OCI-LY7 (cell line): ENCODE measurements at regions not wholly inside any gene's neighbourhood (a gene's known extent, or its start where the extent isn't known, plus 50 kb on each side); places are given as distances from the start of the nearest gene placed in this dataset.

ENCODE experiments used
- BruUV-seq: library from RNA; stranded (reverse); fragments of 400-500 nt; replicated peaks from 2 replicates; lab custom pipeline; 2021; lab: Mats Ljungman, UMichigan
- CTCF ChIA-PET: fragments of 300-600 bp; sonication (Branson Sonifier 250); formaldehyde crosslinking; loops from one replicate; lab custom pipeline; 2022; ENCODE audit warnings: antibody characterized with exemption; ENCODE audit not compliant: unreplicated experiment; lab: Charles Lee
- POLR2A ChIA-PET: fragments of 300-600 bp; sonication (Branson Sonifier 250); formaldehyde crosslinking; loops from one replicate; lab custom pipeline; 2022; ENCODE audit warnings: antibody characterized with exemption; lab: Charles Lee
- DNase-seq: peaks from one replicate; pipeline ENCODE4 v3.0.0-alpha.2; 2015; ENCODE audit warnings: low spot score
- H2AFZ ChIP-seq: fragments of 200-600 bp; sonication (generic), shearing (Covaris generic); 2 replicates; pipeline ENCODE4 v1.6.1; 2014; ENCODE audit warnings: mild to moderate bottlenecking, antibody characterized with exemption, low read length, moderate library complexity
- H3K27ac ChIP-seq: fragments of 200-600 bp; sonication (generic); 2 replicates; pipeline ENCODE4 v1.5.1; 2014; ENCODE audit warnings: mixed run types, low read depth, mild to moderate bottlenecking, moderate library complexity, low read length, inconsistent platforms; ENCODE audit not compliant: poor library complexity, severe bottlenecking
- H3K36me3 ChIP-seq: fragments of 200-600 bp; sonication (generic); 2 replicates; pipeline ENCODE4 v1.6.1; 2014; ENCODE audit warnings: mild to moderate bottlenecking, antibody characterized with exemption, low read length, moderate library complexity, mixed read lengths; ENCODE audit not compliant: insufficient read depth
- H3K4me1 ChIP-seq: fragments of 200-600 bp; sonication (generic); 2 replicates; pipeline ENCODE4 v1.5.1; 2014; ENCODE audit warnings: mild to moderate bottlenecking, low read length; ENCODE audit not compliant: insufficient read depth, poor library complexity, severe bottlenecking
- H3K4me2 ChIP-seq: fragments of 200-600 bp; sonication (generic); 2 replicates; pipeline ENCODE4 v1.6.1; 2014; ENCODE audit warnings: mild to moderate bottlenecking, low read length
- H3K4me3 ChIP-seq: fragments of 200-600 bp; sonication (generic); 2 replicates; pipeline ENCODE4 v1.5.1; 2014; ENCODE audit warnings: mild to moderate bottlenecking, low read depth, low read length; ENCODE audit not compliant: poor library complexity, severe bottlenecking
- H3K79me2 ChIP-seq: fragments of 200-600 bp; sonication (generic); 2 replicates; pipeline ENCODE4 v1.6.1; 2016; ENCODE audit warnings: low read depth, mild to moderate bottlenecking, low read length, moderate library complexity, mixed read lengths; ENCODE audit not compliant: insufficient read depth
- H3K9me2 ChIP-seq: fragments of 200-600 bp; sonication (generic); 2 replicates; pipeline ENCODE4 v1.6.1; 2016; ENCODE audit warnings: mild to moderate bottlenecking, low read length, mixed read lengths; ENCODE audit not compliant: insufficient read depth
- H3K9me3 ChIP-seq: fragments of 200-600 bp; sonication (generic); 2 replicates; pipeline ENCODE4 v1.6.1; 2014; ENCODE audit warnings: mild to moderate bottlenecking, mixed run types, low read length, mixed read lengths
- H4K20me1 ChIP-seq: fragments of 200-600 bp; sonication (generic); 2 replicates; pipeline ENCODE4 v1.6.1; 2014; ENCODE audit warnings: mild to moderate bottlenecking, antibody characterized with exemption, low read length, moderate library complexity, mixed read lengths; ENCODE audit not compliant: insufficient read depth
- CTCF ChIP-seq: fragments of 200-600 bp; sonication (generic); conservative IDR thresholded peaks from 2 replicates; pipeline ENCODE4 v1.5.1; 2014; ENCODE audit warnings: mild to moderate bottlenecking, antibody characterized with exemption, low read length, moderate library complexity, mixed read lengths
- EZH2phosphoT487 ChIP-seq: fragments of 200-600 bp; sonication (generic); IDR thresholded peaks from 2 replicates; pipeline ENCODE4 v1.6.1; 2018; ENCODE audit warnings: low read depth, borderline replicate concordance, mild to moderate bottlenecking, mixed run types, antibody characterized with exemption, low read length, moderate library complexity, mixed read lengths
- intact Hi-C: fragments of 100-400 bp; cut with micrococcal nuclease; formaldehyde crosslinking; loops from one replicate; pipeline ENCODE4 v1.10.0; 2022; ENCODE audit not compliant: unreplicated experiment

- Histone ChIP-seq H2AFZ (no peak overlapping the region), H3K4me2 (no peak overlapping the region), H3K79me2 (no peaks in the 10 kb centered on the region), H3K9me2 (no peaks in the 10 kb centered on the region), H3K9me3 (no peaks in the 10 kb centered on the region), H4K20me1 (no peaks in the 10 kb centered on the region), H3K4me1 (no peaks in the 10 kb centered on the region), H3K27ac (no peak overlapping the region), H3K36me3 (no peaks in the 10 kb centered on the region), H3K4me3 (no peak overlapping the region)
- no peak for DNase-seq
- POLR2A ChIA-PET = no interaction called here
- no peak for TF ChIP-seq EZH2phosphoT487
- no peak for TF ChIP-seq CTCF
- CTCF ChIA-PET = no interaction called here
- intact Hi-C loops = no loop called here
- no TSS peak for BruUV-seq
These were observed 193.7 kb downstream of the PTPN20 start for GRCh38 chr10:47104786-47105385.

- H3K4me3 ChIP-seq = no peak overlapping the region
- no peak overlapping the region for H3K27ac ChIP-seq
- CTCF ChIA-PET = no interaction called here
- H3K4me1 ChIP-seq = no peaks in the 10 kb centered on the region
- no peaks in the 10 kb centered on the region for H3K9me2 ChIP-seq
- TF ChIP-seq CTCF (no peak), EZH2phosphoT487 (no peak)
- intact Hi-C loops = no loop called here
- no peak for DNase-seq
- no peaks in the 10 kb centered on the region for H3K36me3 ChIP-seq
- no peak overlapping the region for H3K4me2 ChIP-seq
- no peak overlapping the region for H2AFZ ChIP-seq
- POLR2A ChIA-PET = no interaction called here
- no peaks in the 10 kb centered on the region for H4K20me1 ChIP-seq
- no peaks in the 10 kb centered on the region for H3K9me3 ChIP-seq
- no peaks in the 10 kb centered on the region for H3K79me2 ChIP-seq
- BruUV-seq = no TSS peak
These were observed 192.8 kb upstream of the GDF10 start for GRCh38 chr10:47107007-47107747.

- DNase-seq = no peak
- TF ChIP-seq EZH2phosphoT487 (no peak), CTCF (no peak)
- no peak overlapping the region for H3K4me3 ChIP-seq
- no peaks in the 10 kb centered on the region for H3K79me2 ChIP-seq
- no peaks in the 10 kb centered on the region for H3K4me1 ChIP-seq
- no TSS peak for BruUV-seq
- H3K36me3 ChIP-seq = no peaks in the 10 kb centered on the region
- ChIA-PET POLR2A (no interaction called here), CTCF (no interaction called here)
- intact Hi-C loops = no loop called here
- H3K27ac ChIP-seq = no peak overlapping the region
- H3K9me3 ChIP-seq = no peaks in the 10 kb centered on the region
- no peak overlapping the region for H2AFZ ChIP-seq
- no peaks in the 10 kb centered on the region for H3K9me2 ChIP-seq
- H4K20me1 ChIP-seq = no peaks in the 10 kb centered on the region
- H3K4me2 ChIP-seq = no peak overlapping the region
These were observed 190.1 kb upstream of the GDF10 start for GRCh38 chr10:47109906-47110305.
